ENCODE measurements at regions not wholly inside any gene's neighbourhood (a gene's known extent, or its start where the extent isn't known, plus 50 kb on each side); places are given as distances from the start of the nearest gene placed in this dataset.

- TF ChIP-seq POLR2A (IDR thresholded peaks at IDR 0.05; ENCODE audit: extremely low read depth, insufficient read length) (no peak), CTCF (IDR thresholded peaks at IDR 0.05; ENCODE audit: low read depth, low read length) (no peak), MAX (IDR thresholded peaks at IDR 0.05; ENCODE audit: low read depth, low read length) (no peak)
Observed at GRCh38 chr17:15096511-15096910, 168.6 kb downstream of the PMP22 start.

Data from NB4 (cell line).